ENCODE measurements at regions not wholly inside any gene's neighbourhood (a gene's known extent, or its start where the extent isn't known, plus 50 kb on each side); places are given as distances from the start of the nearest gene placed in this dataset.
"Not testable (repeated sequence)": the region's sequence is repeated elsewhere in the genome, so short reads cannot be mapped to it uniquely, and the experiment has no call there.

GRCh38 chrX:3509934-3510333 lies 163.5 kb upstream of the MXRA5 start:
- DNase-seq (ENCODE audit: low read depth): no peak

- no peak for DNase-seq (ENCODE audit: low read depth)
Observed at GRCh38 chrX:3504916-3505315, 158.5 kb upstream of the MXRA5 start.

GRCh38 chrX:3501833-3502535 lies 155.5 kb upstream of the MXRA5 start:
- DNase-seq (ENCODE audit: low read depth): no peak

- DNase-seq (ENCODE audit: low read depth): not testable (repeated sequence)
Observed at GRCh38 chrX:3495836-3496769, 149.7 kb upstream of the MXRA5 start.

- no peak for DNase-seq (ENCODE audit: low read depth)
Observed at GRCh38 chrX:3493605-3494004, 147.2 kb upstream of the MXRA5 start.

GRCh38 chrX:3485727-3486126 lies 139.3 kb upstream of the MXRA5 start:
- no peak for DNase-seq (ENCODE audit: low read depth)

GRCh38 chrX:3479026-3479425 lies 132.6 kb upstream of the MXRA5 start:
- no peak for DNase-seq (ENCODE audit: low read depth)

GRCh38 chrX:3476973-3477372 lies 130.5 kb upstream of the MXRA5 start:
- no peak for DNase-seq (ENCODE audit: low read depth)

GRCh38 chrX:3470211-3470679 lies 123.8 kb upstream of the MXRA5 start:
- DNase-seq (ENCODE audit: low read depth): not testable (repeated sequence)

- no peak for DNase-seq (ENCODE audit: low read depth)
Observed at GRCh38 chrX:3468031-3468430, 121.6 kb upstream of the MXRA5 start.

GRCh38 chrX:3465017-3465416 lies 118.6 kb upstream of the MXRA5 start:
- DNase-seq (ENCODE audit: low read depth): no peak

GRCh38 chrX:3462166-3462508 lies 115.7 kb upstream of the MXRA5 start:
- DNase-seq (ENCODE audit: low read depth): no peak

- DNase-seq (ENCODE audit: low read depth): peak; percentile 78
Observed at GRCh38 chrX:3461397-3462165, 115.1 kb upstream of the MXRA5 start.

- no peak for DNase-seq (ENCODE audit: low read depth)
Observed at GRCh38 chrX:3455796-3456195, 109.3 kb upstream of the MXRA5 start.

- peak; percentile 7 for DNase-seq (ENCODE audit: low read depth)
Observed at GRCh38 chrX:3451571-3451970, 105.1 kb upstream of the MXRA5 start.

- DNase-seq (ENCODE audit: low read depth): peak; percentile 54
Observed at GRCh38 chrX:3450881-3451570, 104.6 kb upstream of the MXRA5 start.

GRCh38 chrX:3449287-3449686 lies 102.8 kb upstream of the MXRA5 start:
- peak; percentile 71 for DNase-seq (ENCODE audit: low read depth)

GRCh38 chrX:3448563-3448962 lies 102.1 kb upstream of the MXRA5 start:
- no peak for DNase-seq (ENCODE audit: low read depth)

GRCh38 chrX:3445806-3446490 lies 99.5 kb upstream of the MXRA5 start:
- DNase-seq (ENCODE audit: low read depth): no peak

- no peak for DNase-seq (ENCODE audit: low read depth)
Observed at GRCh38 chrX:3443184-3443583, 96.7 kb upstream of the MXRA5 start.

GRCh38 chrX:3442691-3443090 lies 96.2 kb upstream of the MXRA5 start:
- DNase-seq (ENCODE audit: low read depth): no peak
